ENCODE measurements at regions not wholly inside any gene's neighbourhood (a gene's known extent, or its start where the extent isn't known, plus 50 kb on each side); places are given as distances from the start of the nearest gene placed in this dataset.

DNA sequence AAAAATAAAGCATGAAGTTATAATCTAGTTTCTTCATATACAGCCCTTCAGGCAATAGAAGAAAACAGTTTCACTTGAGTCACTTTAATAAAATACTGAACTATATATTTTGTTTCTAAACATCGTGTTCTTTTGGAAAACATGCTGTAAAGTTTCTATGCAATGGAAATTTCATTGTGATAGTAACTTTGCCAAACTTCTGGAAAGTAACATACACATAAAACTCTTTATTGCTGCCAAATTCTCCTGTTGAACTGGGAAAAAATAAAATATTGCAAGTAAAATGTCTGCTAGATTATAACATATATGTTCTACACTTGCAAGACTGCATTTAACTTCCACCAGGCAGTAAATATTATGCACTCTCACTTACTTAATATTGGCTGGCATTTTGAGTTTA lies 635.4 kb downstream of the SPRY1 start:
- TF ChIP-seq TAF1 (IDR thresholded peaks at IDR 0.05; ENCODE audit: borderline replicate concordance, low read depth, low read length): no peak
- no peak for TF ChIP-seq POLR2A (IDR thresholded peaks at IDR 0.05; ENCODE audit: low read depth, low read length)
- no peak for TF ChIP-seq POLR2AphosphoS5 (IDR thresholded peaks at IDR 0.05; ENCODE audit: low read depth, low read length)

All from GM12892 (cell line).